CD4-positive, alpha-beta T cell treated with Interleukin-4 for 1 hour (primary cell): ENCODE measurements at regions not wholly inside any gene's neighbourhood (a gene's known extent, or its start where the extent isn't known, plus 50 kb on each side); places are given as distances from the start of the nearest gene placed in this dataset.
"Not testable (repeated sequence)": the region's sequence is repeated elsewhere in the genome, so short reads cannot be mapped to it uniquely, and the experiment has no call there.

Experiments used
- DNase-seq, 2 donors: peaks; one replicate each; pipeline ENCODE4 v3.0.0-alpha.2; 2020 to 2022

DNA sequence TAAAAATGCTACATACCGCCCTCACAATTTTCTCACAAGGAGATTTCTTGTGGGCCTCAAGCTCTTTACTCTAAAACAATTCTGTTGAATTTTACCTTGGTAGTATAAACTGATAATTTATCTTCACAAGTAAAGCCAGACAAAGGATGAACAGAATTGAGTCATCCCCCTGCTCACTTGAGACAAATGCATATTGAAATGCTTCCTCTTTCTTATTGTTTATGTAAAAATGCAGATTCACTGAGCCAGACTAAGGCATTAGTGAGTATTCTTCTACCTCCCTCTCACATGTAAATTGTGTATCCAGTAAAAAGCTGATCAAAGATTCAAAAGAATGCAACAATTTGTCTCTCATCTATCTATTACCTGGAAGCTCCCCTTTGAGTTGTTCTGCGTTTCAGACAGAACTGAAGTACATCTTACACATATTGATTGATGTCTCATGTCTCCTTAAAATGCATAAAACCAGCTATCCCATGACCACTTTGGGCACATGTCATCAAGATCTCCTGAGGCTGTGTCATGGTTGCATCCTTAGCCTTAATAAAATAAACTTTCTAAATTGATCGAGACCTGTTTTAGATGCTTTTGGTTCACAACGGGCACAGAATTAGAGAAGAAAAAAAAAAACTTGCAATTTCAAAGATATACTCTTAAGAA lies 743.1 kb upstream of the B3GALT2 start:
- DNase-seq: no peak

DNA sequence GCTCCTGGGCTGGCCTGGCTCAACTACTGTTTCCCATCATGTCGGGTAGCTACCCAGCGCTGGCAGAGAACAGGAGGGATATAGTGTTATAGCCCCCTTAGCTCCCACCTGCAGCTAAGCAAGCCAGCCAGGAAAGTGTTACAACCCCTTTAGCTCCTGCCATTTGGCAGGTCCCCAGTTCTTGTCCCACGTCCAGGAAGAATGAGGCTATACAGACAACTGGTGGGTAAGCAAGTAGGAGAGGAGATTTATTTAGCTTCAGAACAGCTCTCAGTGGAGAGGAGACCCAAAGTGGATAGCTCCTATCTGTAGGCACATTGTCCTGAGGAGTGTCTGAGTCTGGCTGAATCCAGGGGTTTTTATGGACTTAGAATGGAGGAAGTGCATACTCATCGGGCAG lies 741.1 kb upstream of the B3GALT2 start:
- DNase-seq: no peak

DNA sequence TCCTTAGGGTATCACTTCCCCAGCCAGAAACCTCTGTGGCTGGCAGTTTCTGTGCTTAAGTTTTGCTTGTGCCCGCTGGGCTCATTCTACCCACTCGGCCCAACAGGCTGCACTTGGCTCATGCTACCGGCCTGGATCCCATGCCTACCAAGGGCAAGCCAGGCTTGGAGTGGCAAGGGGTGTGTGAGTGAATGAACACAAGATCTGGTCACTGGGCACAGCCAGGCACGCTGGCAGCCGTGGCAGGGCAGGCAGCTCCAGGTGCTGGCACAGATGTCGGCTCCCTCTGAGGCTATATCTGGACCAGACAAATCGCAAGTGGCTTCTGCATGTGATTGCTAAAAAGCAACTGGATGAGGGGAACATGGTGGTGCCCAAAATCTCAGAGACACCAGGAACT lies 740.5 kb upstream of the B3GALT2 start:
- no peak for DNase-seq

DNA sequence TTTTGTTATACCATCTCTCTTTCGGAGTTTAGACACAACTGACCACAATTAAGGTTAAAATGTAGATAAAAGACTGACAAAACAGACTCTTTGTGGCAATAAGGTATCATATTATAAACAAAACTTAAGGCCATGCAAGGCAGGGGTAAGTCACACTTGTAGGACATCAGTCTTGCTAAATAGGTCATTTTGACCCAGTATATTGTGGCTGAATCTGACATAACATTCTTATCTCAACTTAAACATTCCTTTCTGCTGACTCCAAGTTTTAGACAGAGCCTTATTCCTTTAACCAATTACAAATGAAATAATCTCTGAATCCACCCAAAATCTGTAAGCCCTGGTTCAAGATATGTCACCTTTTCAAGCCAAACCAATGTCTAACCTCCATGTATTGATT lies 733.4 kb upstream of the B3GALT2 start:
- DNase-seq: no peak

DNA sequence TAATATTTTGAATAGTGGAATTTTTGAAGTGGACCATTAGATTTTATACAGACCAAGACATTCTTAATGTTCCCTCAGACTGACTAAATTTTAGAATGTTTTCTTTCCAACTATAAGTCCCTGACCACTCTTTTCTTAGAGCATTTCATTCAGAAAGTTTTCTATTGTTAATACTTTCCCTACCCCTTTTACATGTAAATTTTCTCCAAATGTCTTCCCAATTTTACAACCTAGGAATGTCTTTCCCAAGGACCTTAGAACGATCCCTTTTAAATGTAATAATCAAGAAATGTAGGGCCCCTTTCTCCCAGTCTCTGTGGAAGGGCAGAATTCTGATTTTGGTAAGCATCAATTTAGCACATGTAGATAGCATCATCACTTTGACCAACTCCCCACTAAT lies 730.0 kb upstream of the B3GALT2 start:
- no peak for DNase-seq

DNA sequence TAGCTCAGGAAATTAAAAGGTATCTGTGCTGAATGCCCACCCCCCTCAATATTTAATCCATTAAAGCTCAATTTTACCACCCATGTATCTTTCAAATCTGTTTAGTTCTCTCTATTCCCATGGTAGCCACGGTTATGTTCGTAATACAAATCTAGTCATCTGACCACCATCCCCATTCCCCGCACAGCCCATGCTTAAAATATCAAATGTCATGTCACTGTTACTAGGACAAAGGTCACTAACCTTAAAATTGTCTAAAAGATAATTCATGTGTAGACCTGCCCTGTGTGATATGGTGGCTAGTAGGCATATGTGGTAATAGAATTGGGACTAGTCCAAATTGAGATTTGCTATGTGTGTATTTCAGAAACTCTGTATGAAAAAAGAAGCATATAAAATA lies 728.5 kb upstream of the B3GALT2 start:
- DNase-seq: no peak

DNA sequence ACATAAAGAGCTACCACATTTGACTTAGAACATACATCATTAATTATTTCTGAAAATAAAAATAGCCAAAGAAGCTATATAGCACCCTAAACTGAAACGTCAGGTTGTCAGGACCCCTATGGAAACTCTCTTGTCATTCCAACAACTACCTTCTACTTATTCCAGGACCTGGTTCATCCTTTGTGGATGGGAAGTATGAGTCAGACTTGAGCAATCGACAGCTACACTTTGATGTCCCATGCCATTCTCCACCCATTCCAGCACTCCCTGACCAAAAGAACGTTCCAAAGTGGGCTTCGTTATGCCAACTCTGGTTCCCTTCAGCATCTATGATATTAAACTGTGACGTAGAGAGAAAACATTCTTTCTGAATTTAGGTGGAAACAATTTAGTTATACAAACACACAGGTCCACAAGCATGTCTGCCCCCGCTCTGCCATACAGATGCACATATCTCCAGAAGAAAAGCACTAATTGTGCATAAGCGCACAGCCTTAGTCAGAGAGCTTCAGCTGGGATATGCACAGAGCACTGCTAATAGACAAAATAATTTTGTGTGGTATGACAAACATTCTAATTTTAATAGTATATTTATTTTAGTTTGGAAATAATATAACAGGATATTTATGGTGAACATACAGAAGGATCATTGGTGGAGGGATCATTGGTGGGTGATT lies 723.1 kb upstream of the B3GALT2 start:
- no peak for DNase-seq

DNA sequence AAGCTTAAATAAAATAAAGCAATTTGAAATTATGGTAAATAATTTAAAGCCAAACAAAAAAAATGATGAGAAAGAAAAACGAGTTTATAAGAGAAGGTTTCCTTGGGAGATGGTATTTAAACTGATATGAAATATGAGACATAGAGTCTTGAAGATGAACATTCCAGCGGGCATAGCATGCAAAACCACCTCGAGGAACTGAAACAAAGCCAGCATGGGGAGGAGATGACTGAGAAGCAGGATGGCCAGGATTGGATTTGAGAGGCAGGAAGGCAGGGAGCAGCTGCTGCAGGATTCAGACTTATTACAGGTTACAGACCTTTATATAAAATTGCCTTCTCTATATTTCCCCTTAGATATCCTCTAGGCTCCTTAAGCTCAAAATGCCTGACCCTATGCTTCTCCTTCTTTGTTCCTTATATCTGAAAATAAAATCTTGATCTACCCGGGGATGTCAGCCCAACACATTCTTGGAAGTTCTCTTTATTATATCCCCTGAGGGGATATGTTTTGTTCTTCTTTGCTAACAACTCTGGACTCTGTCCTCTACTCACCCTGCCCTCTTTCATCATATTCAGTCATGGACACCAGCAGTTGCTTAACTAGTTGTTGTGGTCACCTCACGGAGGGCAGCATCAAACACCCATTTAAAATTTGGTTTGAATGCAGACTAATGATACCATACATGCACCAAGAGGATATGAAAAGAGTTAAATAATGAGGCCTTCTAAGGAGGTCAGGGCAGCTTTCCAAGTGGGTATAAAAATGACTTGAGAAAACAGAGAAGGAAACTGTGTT lies 719.1 kb upstream of the B3GALT2 start:
- DNase-seq: no peak

DNA sequence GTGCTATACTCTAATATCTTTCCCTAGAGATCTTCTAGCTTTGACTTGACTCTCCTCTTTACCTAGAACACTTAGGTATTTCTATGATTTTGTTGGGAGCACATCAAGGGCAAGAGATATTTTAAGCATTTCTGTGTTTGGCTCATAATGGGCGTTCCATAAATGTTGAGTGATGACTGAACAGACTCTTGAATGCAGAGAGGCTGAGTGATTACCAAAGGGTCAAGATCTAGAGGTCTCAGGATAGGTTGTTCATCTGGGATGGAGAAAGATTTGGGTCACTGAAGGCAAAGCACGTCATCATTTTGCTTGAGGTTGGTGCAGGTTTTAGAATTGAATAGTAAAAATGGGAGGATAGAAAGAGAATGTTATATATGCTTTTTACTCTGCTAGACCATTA lies 705.4 kb upstream of the B3GALT2 start:
- DNase-seq: no peak

DNA sequence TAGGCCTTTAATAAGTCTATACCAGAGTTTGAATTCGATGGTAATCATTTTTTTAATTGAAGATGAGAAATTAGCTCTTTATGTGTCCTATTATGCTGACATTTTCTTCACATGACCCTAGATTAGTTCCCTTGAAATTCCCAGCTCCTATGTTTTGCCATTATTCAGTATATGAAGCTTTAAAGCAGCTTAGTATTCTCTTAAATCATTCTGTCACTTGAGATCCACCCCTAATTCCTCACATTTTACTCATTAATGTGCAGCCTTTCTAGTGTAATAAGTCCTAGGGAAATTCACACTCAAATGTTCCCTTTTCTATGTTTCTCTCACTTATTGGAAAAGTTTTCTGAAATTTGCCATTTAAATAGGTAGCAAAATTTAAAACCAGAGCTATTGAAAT lies 704.5 kb upstream of the B3GALT2 start:
- DNase-seq: no peak

DNA sequence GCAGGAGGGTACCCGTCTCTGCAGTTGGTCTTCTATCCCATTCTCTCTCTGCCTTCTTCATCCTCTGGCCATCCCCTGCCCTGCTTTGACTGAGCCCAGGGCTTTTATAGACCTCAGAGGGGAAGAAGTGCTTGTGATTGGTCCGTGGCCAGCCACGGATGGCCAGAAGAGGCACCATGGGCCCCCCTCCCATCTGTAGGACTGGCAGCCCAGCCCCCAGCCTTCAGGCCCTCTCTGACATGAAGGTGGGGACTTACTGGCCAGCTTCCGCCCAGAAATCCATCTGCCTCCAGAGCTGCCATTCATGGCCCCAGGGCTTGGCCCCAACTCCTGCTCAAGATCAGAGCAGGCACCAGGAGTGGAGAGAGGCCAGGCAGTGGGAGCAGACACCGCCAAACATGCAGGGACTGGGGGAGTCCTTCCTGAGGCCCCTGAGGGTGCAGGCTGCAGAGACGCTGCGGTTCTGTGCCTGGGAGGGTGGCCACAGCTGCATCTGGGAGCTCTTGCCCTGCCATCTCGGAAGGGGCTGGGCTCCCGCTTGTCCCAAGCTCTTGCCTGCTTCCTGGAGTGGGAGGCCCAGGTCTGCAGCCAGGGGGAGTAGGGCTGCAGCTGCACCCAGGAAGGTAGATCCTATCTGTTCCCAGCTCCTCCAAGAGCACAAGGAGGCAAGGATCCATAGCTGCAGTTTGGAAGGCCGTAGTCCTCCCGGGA lies 698.6 kb upstream of the B3GALT2 start:
- no peak for DNase-seq

DNA sequence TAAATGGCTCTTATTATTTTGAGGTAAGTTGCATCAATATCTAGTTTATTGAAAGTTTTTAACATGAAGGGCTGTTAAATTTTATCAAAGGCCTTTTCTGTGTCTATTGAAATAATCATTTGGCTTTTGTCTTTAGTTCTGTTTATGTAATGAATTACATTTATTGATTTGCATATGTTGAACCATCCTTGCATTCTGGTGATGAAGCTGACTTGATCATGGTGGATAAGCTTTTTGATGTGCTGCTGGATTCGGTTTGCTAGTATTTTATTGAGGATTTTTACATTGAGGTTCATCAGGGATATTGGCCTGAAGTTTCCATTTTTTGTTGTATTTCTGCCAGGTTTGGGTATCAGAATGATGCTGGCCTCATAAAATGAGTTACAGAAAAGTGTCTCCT lies 691.5 kb upstream of the B3GALT2 start:
- DNase-seq: not testable (repeated sequence)

DNA sequence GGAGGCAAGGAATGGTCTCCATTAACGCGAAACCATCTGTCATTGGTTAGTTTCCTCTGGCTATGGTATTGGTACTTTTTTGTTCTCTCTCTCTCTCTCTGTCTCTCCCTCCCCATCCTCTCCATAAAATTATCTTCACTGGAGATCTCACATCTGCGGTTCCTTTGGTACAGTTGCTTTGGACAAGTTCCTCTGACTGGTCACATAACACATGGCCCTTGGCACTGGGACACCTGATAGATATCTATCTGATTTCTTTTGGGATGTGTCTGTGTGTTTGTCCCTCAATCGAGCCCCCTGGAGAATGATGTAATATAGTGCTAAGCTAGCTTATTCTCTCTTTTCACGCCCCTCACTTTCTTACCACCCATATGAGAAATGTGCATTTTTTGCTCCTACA lies 682.0 kb upstream of the B3GALT2 start:
- DNase-seq: no peak

DNA sequence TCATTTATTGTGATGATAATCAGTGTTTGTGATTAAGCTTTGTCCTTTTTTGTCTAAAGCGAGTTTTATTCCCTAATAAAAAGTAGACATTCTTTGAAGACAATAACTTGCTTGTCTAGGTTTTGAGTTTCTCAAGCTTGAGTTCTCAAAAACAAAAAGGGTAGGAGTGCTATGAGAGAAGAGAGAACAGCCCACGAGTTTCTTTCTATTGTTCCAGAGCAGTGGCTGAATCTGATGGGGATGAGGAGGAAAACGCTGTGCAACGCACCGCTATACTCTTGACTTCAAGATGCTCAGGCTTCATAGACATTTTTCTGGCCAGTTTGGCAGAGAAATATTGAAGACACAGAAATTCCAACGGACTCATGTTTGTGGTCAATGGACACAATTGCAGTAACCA lies 669.8 kb upstream of the B3GALT2 start:
- DNase-seq: no peak

DNA sequence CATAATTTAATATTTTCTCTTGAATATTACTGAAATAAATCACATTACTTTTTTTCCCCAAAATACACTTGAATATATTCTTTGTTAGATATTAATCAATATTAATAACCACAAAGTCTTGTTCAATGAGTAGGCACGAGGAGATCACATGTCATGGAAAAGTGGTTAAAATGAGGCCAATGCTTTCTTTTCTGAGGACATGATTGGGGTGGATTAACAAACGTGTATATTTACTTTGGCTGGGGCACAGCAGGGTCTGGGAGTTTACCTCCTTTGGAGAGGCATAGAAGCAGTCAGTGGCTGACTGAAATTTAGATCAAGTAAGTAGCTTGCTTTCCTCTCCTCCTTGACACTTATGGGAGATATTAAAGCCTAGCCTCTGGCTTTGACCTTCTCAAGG lies 664.3 kb upstream of the B3GALT2 start:
- DNase-seq: no peak

DNA sequence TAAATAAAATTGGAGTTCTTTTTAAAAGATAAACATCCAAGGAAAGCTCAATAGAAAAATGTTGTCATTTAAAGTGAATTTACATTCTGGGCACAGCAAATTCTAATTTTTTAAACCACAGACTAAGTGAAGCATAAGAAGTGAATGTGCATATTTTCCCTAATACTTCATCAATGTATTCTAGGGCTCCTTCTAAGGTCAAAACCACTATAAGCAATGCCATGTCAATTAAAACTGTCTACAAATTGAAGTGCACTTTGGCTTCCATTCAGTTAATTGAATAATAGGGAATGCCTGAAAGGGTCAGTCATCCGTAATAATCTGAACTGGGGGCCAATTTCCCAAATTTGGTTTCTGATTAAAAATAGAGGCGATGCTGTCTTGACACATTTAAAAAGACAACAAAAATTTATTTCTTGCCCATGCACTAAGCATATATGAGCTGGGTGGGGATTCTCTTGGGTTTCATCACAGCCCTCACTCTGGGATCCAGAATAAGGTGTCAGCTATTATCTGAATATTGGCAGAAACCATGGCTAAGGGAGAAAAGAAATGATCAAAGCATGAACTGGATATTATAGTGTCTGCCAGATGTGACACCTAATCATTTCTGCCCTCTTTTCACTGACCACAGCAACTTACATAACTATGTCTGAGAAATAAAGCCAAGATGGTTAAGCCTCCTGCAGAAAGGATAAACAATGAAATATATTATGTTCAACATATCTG lies 660.6 kb upstream of the B3GALT2 start:
- no peak for DNase-seq

DNA sequence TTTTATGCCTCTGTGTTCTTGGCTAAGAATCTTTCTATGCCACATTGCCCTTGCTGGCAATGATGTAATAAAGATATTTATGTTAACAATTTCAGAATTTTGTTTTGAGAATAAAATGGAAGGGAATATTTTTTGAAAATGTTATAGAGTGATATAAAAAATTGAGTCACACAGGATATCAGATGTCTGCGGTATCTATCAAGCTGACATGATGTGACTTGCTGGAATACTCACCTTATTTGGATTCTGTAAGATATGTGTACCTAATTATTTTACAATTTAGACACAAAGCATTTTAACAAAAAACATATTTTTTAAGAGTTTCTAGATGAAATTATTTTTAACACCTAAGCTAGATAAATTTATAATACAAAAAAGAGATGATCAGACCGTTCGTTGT lies 660.0 kb upstream of the B3GALT2 start:
- no peak for DNase-seq

DNA sequence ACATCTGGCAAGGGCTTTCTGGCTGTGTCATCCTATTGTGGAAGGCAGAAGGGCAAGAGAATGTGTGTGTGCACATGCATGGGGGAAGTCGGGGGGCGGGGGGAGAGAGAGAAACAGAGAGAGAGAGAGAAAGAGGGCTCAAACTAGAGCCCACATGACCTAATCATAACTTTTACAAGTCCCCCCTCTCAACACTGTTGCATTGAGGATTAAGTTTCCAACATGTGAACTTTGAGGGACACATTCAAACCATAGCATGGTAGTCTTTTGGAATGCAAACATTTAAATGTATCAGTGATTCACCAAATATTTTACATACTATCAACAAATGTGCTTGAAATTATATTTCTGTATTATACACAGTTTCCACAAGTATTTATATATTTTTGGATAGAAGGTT lies 655.4 kb upstream of the B3GALT2 start:
- no peak for DNase-seq

DNA sequence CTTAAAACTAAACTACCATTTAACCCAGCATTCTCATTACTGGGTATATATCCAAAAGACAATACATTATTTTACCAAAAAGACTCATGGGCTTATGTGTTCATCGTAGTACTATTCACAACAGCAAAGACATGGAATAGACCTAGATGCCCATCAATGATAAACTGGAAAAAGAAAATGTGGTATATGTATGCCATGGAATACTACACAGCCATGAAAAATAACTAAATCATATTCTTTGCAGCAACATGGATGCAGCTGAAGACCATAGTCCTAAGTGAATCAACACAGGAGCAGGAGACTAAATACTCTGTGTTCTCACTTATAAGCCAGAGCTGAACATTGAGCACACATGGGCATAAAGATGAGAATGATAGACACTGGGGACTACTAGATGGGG lies 645.1 kb upstream of the B3GALT2 start:
- DNase-seq: no peak

DNA sequence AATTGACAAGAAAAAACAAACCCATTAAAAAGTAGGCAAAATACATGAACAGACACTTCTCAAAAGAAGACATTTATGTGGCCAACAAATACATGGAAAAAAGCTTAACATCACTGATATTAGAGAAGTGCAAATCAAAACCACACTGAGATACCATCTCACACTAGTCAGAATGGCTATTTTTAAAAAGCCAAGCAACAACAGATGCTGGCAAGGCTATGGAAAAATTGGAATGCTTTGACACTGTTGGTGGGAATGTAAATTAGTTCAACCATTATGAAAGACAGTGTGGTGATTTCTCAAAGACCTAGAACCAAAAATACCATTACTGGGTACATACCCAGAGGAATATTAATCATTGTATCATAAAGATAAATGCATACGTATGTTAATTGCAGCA lies 641.1 kb upstream of the B3GALT2 start:
- no peak for DNase-seq

DNA sequence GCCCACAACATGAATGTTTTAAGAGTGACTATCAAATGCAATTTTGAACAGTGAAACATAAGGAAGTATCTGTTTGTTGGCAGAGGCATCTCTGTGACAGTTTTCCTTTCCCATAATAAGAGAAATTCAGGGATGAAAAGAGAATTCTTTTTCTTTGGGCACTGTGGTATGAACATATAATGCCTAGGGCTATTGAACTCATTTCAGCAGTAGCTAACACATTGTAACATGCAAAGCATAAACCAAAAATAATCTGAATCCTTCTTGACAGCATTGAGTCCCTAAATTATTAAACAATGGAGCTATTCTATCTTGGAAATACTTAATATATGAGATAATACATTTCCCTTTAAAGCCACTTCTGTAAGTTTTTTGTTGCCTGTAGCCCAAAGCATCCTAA lies 633.0 kb upstream of the B3GALT2 start:
- DNase-seq: no peak

DNA sequence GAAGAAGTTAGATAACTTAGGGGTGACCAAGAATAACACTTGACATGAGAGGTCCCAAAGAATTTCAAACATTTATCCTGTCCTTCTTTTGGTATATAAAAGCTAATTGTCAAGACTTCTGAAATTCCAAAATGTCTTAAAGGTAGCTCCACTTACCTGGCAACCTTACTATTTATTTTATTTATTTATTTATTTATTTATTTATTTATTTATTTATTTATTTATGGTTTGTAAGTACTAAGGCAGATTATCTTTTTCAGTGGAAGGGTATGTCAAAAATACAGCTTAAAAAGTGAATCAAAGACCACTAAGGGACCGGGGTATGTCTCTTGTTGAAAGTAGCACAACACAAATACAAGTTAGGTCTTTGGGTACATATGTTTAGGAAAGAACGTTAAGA lies 620.8 kb upstream of the B3GALT2 start:
- no peak for DNase-seq
